SK-N-SH treated with all-trans-retinoic acid at 6 μM for 48 hours (cell line): ENCODE measurements at regions not wholly inside any gene's neighbourhood (a gene's known extent, or its start where the extent isn't known, plus 50 kb on each side); places are given as distances from the start of the nearest gene placed in this dataset.

ENCODE experiments used
- ATAC-seq: fragments of 200-7000 bp; cut with Tn5 transposase; 3 replicates; pipeline ENCODE4 v1.9.1; 2020; ENCODE audit warnings: mild to moderate bottlenecking, moderate library complexity
- ARNTL ChIP-seq: fragments of 450-650 bp; formaldehyde crosslinking; IDR thresholded peaks from 2 replicates; pipeline ENCODE4 v1.5.0; 2020; ENCODE audit warnings: low read depth, mild to moderate bottlenecking, moderate library complexity, borderline replicate concordance
- BACH2 ChIP-seq: fragments of 250-450 bp; sonication (Bioruptor Pico); IDR thresholded peaks from 2 replicates; pipeline ENCODE4 v1.9.0; 2021; ENCODE audit warnings: mild to moderate bottlenecking, borderline replicate concordance
- CREB5 ChIP-seq: fragments of 250-450 bp; sonication (Bioruptor Pico); IDR thresholded peaks from 2 replicates; pipeline ENCODE4 v1.5.1; 2020; ENCODE audit warnings: low read depth, mild to moderate bottlenecking, moderate library complexity
- ESRRG ChIP-seq: fragments of 250-450 bp; sonication (Bioruptor Pico); IDR thresholded peaks from 2 replicates; pipeline ENCODE4 v1.6.1; 2021; ENCODE audit warnings: mild to moderate bottlenecking
- ISL1 ChIP-seq: fragments of 250-450 bp; sonication (Bioruptor Pico); IDR thresholded peaks from 2 replicates; pipeline ENCODE4 v2.1.2; 2022; ENCODE audit warnings: mild to moderate bottlenecking, moderate library complexity
- PATZ1 ChIP-seq: fragments of 250-450 bp; sonication (Bioruptor Pico); IDR thresholded peaks from 2 replicates; pipeline ENCODE4 v1.8.0; 2020; ENCODE audit warnings: mild to moderate bottlenecking, moderate library complexity, borderline replicate concordance
- PPARA ChIP-seq: fragments of 250-450 bp; sonication (Bioruptor Pico); IDR thresholded peaks from 2 replicates; pipeline ENCODE4 v1.5.0; 2020; ENCODE audit warnings: mild to moderate bottlenecking, borderline replicate concordance
- SNAI2 ChIP-seq: fragments of 250-450 bp; sonication (Bioruptor Pico); IDR thresholded peaks from 2 replicates; pipeline ENCODE4 v1.5.0; 2020; ENCODE audit warnings: mild to moderate bottlenecking, moderate library complexity
- TCF4 ChIP-seq: fragments of 250-450 bp; sonication (Bioruptor Pico); IDR thresholded peaks from 2 replicates; pipeline ENCODE4 v1.8.0; 2021; ENCODE audit warnings: mild to moderate bottlenecking, moderate library complexity, borderline replicate concordance
- TOX ChIP-seq: fragments of 250-450 bp; sonication (Bioruptor Pico); IDR thresholded peaks from 2 replicates; pipeline ENCODE4 v1.8.0; 2021; ENCODE audit warnings: mild to moderate bottlenecking, moderate library complexity, borderline replicate concordance
- TSHZ2 ChIP-seq: fragments of 250-450 bp; sonication (Bioruptor Pico); IDR thresholded peaks from 2 replicates; pipeline ENCODE4 v1.5.0; 2020; ENCODE audit warnings: mild to moderate bottlenecking, moderate library complexity
- ZC3H10 ChIP-seq: fragments of 250-450 bp; sonication (Bioruptor Pico); IDR thresholded peaks from 2 replicates; pipeline ENCODE4 v1.5.1; 2021; ENCODE audit warnings: mild to moderate bottlenecking, moderate library complexity
- ZFP3 ChIP-seq: fragments of 250-450 bp; sonication (Bioruptor Pico); IDR thresholded peaks from 2 replicates; pipeline ENCODE4 v1.5.0; 2020; ENCODE audit warnings: mild to moderate bottlenecking, moderate library complexity
- ZFP30 ChIP-seq: fragments of 450-650 bp; formaldehyde crosslinking; IDR thresholded peaks from 2 replicates; pipeline ENCODE4 v1.5.0; 2022; ENCODE audit warnings: mild to moderate bottlenecking, moderate library complexity
- ZNF565 ChIP-seq: fragments of 450-650 bp; formaldehyde crosslinking; conservative IDR thresholded peaks from 2 replicates; pipeline ENCODE4 v1.5.0; 2020; ENCODE audit warnings: low read depth, mild to moderate bottlenecking, moderate library complexity
- ZNF70 ChIP-seq: fragments of 450-650 bp; formaldehyde crosslinking; IDR thresholded peaks from 2 replicates; pipeline ENCODE4 v1.5.0; 2020; ENCODE audit warnings: mild to moderate bottlenecking, moderate library complexity
- TF ChIP-seq, protein P1 (sequence below): fragments of 250-450 bp; sonication (Bioruptor Pico); IDR thresholded peaks from 2 replicates; pipeline ENCODE4 v1.8.0; 2021; ENCODE audit warnings: low read depth, mild to moderate bottlenecking, moderate library complexity, borderline replicate concordance
- TF ChIP-seq, protein P2 (sequence below): fragments of 250-450 bp; sonication (Bioruptor Pico); IDR thresholded peaks from 2 replicates; pipeline ENCODE4 v1.5.1; 2021; ENCODE audit warnings: mild to moderate bottlenecking, moderate library complexity

GRCh38 chr5:159463590-159464321 is 133.5 kb upstream of the IL12B start:
- TF ChIP-seq ISL1 (CRISPR knock-in tag) (peak; percentile 73), PPARA (CRISPR knock-in tag) (no peak), TOX (CRISPR knock-in tag) (no peak), TCF4 (CRISPR knock-in tag) (no peak), ARNTL (CRISPR knock-in tag) (no peak), ESRRG (CRISPR knock-in tag) (peak; percentile 51; the same call in 1 of the 2 replicates), TSHZ2 (no peak), ZNF565 (CRISPR knock-in tag) (no peak), ZFP30 (no peak), ZC3H10 (CRISPR knock-in tag) (peak; percentile 60; the same call in 1 of the 2 replicates), SNAI2 (no peak), ZFP3 (CRISPR knock-in tag) (no peak), CREB5 (CRISPR knock-in tag) (no peak), ZNF70 (no peak), BACH2 (no peak)
- TF ChIP-seq, protein P1, sequence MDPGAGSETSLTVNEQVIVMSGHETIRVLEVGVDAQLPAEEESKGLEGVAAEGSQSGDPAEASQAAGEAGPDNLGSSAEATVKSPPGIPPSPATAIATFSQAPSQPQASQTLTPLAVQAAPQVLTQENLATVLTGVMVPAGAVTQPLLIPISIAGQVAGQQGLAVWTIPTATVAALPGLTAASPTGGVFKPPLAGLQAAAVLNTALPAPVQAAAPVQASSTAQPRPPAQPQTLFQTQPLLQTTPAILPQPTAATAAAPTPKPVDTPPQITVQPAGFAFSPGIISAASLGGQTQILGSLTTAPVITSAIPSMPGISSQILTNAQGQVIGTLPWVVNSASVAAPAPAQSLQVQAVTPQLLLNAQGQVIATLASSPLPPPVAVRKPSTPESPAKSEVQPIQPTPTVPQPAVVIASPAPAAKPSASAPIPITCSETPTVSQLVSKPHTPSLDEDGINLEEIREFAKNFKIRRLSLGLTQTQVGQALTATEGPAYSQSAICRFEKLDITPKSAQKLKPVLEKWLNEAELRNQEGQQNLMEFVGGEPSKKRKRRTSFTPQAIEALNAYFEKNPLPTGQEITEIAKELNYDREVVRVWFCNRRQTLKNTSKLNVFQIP (CRISPR knock-in tag) = no peak
- peak; percentile 37; the same call in 2 of the 3 replicates for ATAC-seq

GRCh38 chr5:159465604-159466003 is 135.3 kb upstream of the IL12B start:
- TF ChIP-seq BACH2 (no peak), ZFP3 (CRISPR knock-in tag) (no peak), PATZ1 (CRISPR knock-in tag) (no peak), CREB5 (CRISPR knock-in tag) (no peak), ZNF70 (no peak), ZNF565 (CRISPR knock-in tag) (no peak), TCF4 (CRISPR knock-in tag) (no peak), TSHZ2 (no peak)
- TF ChIP-seq, protein P1 (CRISPR knock-in tag) = no peak
- TF ChIP-seq, protein P2, sequence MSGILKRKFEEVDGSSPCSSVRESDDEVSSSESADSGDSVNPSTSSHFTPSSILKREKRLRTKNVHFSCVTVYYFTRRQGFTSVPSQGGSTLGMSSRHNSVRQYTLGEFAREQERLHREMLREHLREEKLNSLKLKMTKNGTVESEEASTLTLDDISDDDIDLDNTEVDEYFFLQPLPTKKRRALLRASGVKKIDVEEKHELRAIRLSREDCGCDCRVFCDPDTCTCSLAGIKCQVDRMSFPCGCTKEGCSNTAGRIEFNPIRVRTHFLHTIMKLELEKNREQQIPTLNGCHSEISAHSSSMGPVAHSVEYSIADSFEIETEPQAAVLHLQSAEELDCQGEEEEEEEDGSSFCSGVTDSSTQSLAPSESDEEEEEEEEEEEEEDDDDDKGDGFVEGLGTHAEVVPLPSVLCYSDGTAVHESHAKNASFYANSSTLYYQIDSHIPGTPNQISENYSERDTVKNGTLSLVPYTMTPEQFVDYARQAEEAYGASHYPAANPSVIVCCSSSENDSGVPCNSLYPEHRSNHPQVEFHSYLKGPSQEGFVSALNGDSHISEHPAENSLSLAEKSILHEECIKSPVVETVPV (CRISPR knock-in tag) = no peak
- TF ChIP-seq, all 23 proteins: peak for 0
- ATAC-seq = no peak
